OCI-LY1 (cell line): ENCODE measurements at regions not wholly inside any gene's neighbourhood (a gene's known extent, or its start where the extent isn't known, plus 50 kb on each side); places are given as distances from the start of the nearest gene placed in this dataset.

Experiments
- H2AFZ ChIP-seq: fragments of 200-600 bp; sonication (generic), shearing (Covaris generic); 2 replicates; pipeline ENCODE4 v1.6.0; 2014; ENCODE audit warnings: antibody characterized with exemption, mild to moderate bottlenecking, low read length
- H3F3A ChIP-seq: fragments of 200-600 bp; sonication (generic), shearing (Covaris generic); 2 replicates; pipeline ENCODE4 v1.6.0; 2014; ENCODE audit warnings: mild to moderate bottlenecking, antibody characterized with exemption, low read length, moderate library complexity; ENCODE audit not compliant: insufficient read depth
- H3K27ac ChIP-seq: fragments of 200-600 bp; sonication (generic); 2 replicates; pipeline ENCODE4 v1.5.1; 2014; ENCODE audit warnings: low read length, mixed run types, mild to moderate bottlenecking, low read depth; ENCODE audit not compliant: poor library complexity, severe bottlenecking
- H3K27me3 ChIP-seq: fragments of 200-600 bp; sonication (generic); 2 replicates; pipeline ENCODE4 v1.6.0; 2014; ENCODE audit warnings: antibody characterized with exemption, mild to moderate bottlenecking, low read length, moderate library complexity; ENCODE audit not compliant: insufficient read depth
- H3K36me3 ChIP-seq: fragments of 200-600 bp; sonication (generic); 2 replicates; pipeline ENCODE4 v1.6.1; 2014; ENCODE audit warnings: mild to moderate bottlenecking, antibody characterized with exemption, low read length, moderate library complexity, mixed read lengths; ENCODE audit not compliant: insufficient read depth
- H3K4me1 ChIP-seq: fragments of 200-600 bp; sonication (generic); 2 replicates; pipeline ENCODE4 v1.5.1; 2014; ENCODE audit warnings: mild to moderate bottlenecking, low read length, moderate library complexity; ENCODE audit not compliant: insufficient read depth, severe bottlenecking
- H3K4me2 ChIP-seq: fragments of 200-600 bp; sonication (generic), shearing (Covaris generic); 2 replicates; pipeline ENCODE4 v1.6.1; 2014; ENCODE audit warnings: low read length
- H3K4me3 ChIP-seq: fragments of 200-600 bp; sonication (generic); 2 replicates; pipeline ENCODE4 v1.5.1; 2014; ENCODE audit warnings: low read length, low read depth, mild to moderate bottlenecking, mixed read lengths; ENCODE audit not compliant: poor library complexity, severe bottlenecking
- H3K79me2 ChIP-seq: fragments of 200-600 bp; shearing (Covaris generic); 2 replicates; pipeline ENCODE4 v1.6.1; 2016; ENCODE audit warnings: mixed run types, low read length, mixed read lengths; ENCODE audit not compliant: insufficient read depth
- H3K9ac ChIP-seq: fragments of 200-600 bp; sonication (generic), shearing (Covaris generic); 2 replicates; pipeline ENCODE4 v1.6.1; 2014; ENCODE audit warnings: mild to moderate bottlenecking, low read length, mixed read lengths
- H3K9me2 ChIP-seq: fragments of 200-600 bp; sonication (generic), shearing (Covaris generic); 2 replicates; pipeline ENCODE4 v1.6.1; 2014; ENCODE audit warnings: low read depth, mild to moderate bottlenecking, low read length, mixed read lengths
- H3K9me3 ChIP-seq: fragments of 200-600 bp; shearing (Covaris generic); 2 replicates; pipeline ENCODE4 v1.6.1; 2014; ENCODE audit warnings: low read length, mixed read lengths
- H4K20me1 ChIP-seq: fragments of 200-600 bp; sonication (generic), shearing (Covaris generic); 2 replicates; pipeline ENCODE4 v1.6.0; 2016; ENCODE audit warnings: mild to moderate bottlenecking, low read length; ENCODE audit not compliant: insufficient read depth
- EZH2 ChIP-seq: fragments of 200-600 bp; sonication (generic), shearing (Covaris generic); IDR thresholded peaks from 2 replicates; pipeline ENCODE4 v1.8.0; 2017; ENCODE audit warnings: borderline replicate concordance, mixed run types, mild to moderate bottlenecking, antibody characterized with exemption, low read length, moderate library complexity, mixed read lengths
- TF ChIP-seq, protein P1 (sequence below): fragments of 200-600 bp; sonication (generic), shearing (Covaris generic); IDR thresholded peaks from 2 replicates; pipeline ENCODE4 v1.5.1; 2017; ENCODE audit warnings: mild to moderate bottlenecking, antibody characterized with exemption, low read length, moderate library complexity, mixed read lengths

- H3F3A ChIP-seq: no peaks in the 10 kb centered on the region
- H3K4me3 ChIP-seq: no peak overlapping the region
These were observed 807.7 kb upstream of the CDH6 start for GRCh38 chr5:30385754-30386153.

GRCh38 chr5:30384171-30384570, 809.3 kb upstream of the CDH6 start:
- Histone ChIP-seq H4K20me1 (no peaks in the 10 kb centered on the region), H3K9me2 (no peaks in the 10 kb centered on the region), H3K9ac (no peak overlapping the region), H3K27ac (no peak overlapping the region), H3K4me2 (no peak overlapping the region), H3K9me3 (no peaks in the 10 kb centered on the region), H2AFZ (no peak overlapping the region), H3K27me3 (no peaks in the 10 kb centered on the region), H3K79me2 (no peaks in the 10 kb centered on the region), H3K36me3 (no peaks in the 10 kb centered on the region), H3K4me1 (no peaks in the 10 kb centered on the region), H3K4me3 (no peak overlapping the region), H3F3A (no peaks in the 10 kb centered on the region)
- TF ChIP-seq, protein P1, sequence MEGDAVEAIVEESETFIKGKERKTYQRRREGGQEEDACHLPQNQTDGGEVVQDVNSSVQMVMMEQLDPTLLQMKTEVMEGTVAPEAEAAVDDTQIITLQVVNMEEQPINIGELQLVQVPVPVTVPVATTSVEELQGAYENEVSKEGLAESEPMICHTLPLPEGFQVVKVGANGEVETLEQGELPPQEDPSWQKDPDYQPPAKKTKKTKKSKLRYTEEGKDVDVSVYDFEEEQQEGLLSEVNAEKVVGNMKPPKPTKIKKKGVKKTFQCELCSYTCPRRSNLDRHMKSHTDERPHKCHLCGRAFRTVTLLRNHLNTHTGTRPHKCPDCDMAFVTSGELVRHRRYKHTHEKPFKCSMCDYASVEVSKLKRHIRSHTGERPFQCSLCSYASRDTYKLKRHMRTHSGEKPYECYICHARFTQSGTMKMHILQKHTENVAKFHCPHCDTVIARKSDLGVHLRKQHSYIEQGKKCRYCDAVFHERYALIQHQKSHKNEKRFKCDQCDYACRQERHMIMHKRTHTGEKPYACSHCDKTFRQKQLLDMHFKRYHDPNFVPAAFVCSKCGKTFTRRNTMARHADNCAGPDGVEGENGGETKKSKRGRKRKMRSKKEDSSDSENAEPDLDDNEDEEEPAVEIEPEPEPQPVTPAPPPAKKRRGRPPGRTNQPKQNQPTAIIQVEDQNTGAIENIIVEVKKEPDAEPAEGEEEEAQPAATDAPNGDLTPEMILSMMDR: no peak
- TF ChIP-seq EZH2: no peak

More at GRCh38 chr5:30385754-30386153, 807.7 kb upstream of the CDH6 start:
- Histone ChIP-seq H3K36me3 (no peaks in the 10 kb centered on the region), H3K79me2 (no peaks in the 10 kb centered on the region), H3K9me3 (no peaks in the 10 kb centered on the region), H3K4me2 (no peak overlapping the region), H2AFZ (no peak overlapping the region), H4K20me1 (no peaks in the 10 kb centered on the region), H3K27me3 (no peaks in the 10 kb centered on the region), H3K4me1 (no peaks in the 10 kb centered on the region), H3K27ac (no peak overlapping the region), H3K9me2 (no peaks in the 10 kb centered on the region), H3K9ac (no peak overlapping the region)
- TF ChIP-seq, protein P1: no peak

- Histone ChIP-seq H3K9me2 (no peaks in the 10 kb centered on the region), H3K27ac (no peak overlapping the region), H3K79me2 (no peaks in the 10 kb centered on the region), H3F3A (no peaks in the 10 kb centered on the region), H3K4me2 (no peak overlapping the region), H3K27me3 (no peaks in the 10 kb centered on the region), H3K36me3 (no peaks in the 10 kb centered on the region), H2AFZ (no peak overlapping the region), H3K4me3 (no peak overlapping the region), H3K4me1 (no peaks in the 10 kb centered on the region), H4K20me1 (no peaks in the 10 kb centered on the region), H3K9me3 (no peaks in the 10 kb centered on the region), H3K9ac (no peak overlapping the region)
- TF ChIP-seq EZH2: no peak
- TF ChIP-seq, protein P1: no peak
These were observed 813.3 kb upstream of the CDH6 start for GRCh38 chr5:30380228-30380627.
